NB4 (cell line): ENCODE measurements at regions not wholly inside any gene's neighbourhood (a gene's known extent, or its start where the extent isn't known, plus 50 kb on each side); places are given as distances from the start of the nearest gene placed in this dataset.
"Not testable (repeated sequence)": the region's sequence is repeated elsewhere in the genome, so short reads cannot be mapped to it uniquely, and the experiment has no call there.

Experiments
- DNase-seq: peaks from one replicate; pipeline ENCODE4 v3.0.0; 2010; ENCODE audit warnings: low read depth
- H3K4me3 ChIP-seq: one replicate; pipeline ENCODE4 v1.5.1; 2011; ENCODE audit warnings: mild to moderate bottlenecking, low read depth, low read length, moderate library complexity
- CTCF ChIP-seq: IDR thresholded peaks from one replicate; pipeline ENCODE4 v1.5.1; 2012; ENCODE audit warnings: low read depth, low read length
- MYC ChIP-seq: IDR thresholded peaks from 2 replicates; pipeline ENCODE4 v1.6.1; 2011; ENCODE audit warnings: low read depth, low read length
- POLR2A ChIP-seq: IDR thresholded peaks from 2 replicates; pipeline ENCODE4 v1.6.1; 2011; ENCODE audit warnings: mild to moderate bottlenecking; ENCODE audit not compliant: insufficient read length; ENCODE audit errors: extremely low read depth
- TF ChIP-seq, protein P1 (sequence below): IDR thresholded peaks from 2 replicates; pipeline ENCODE4 v1.6.1; 2011; ENCODE audit warnings: low read depth, low read length

GRCh38 chr13:99085808-99086266 is 108.0 kb upstream of the DOCK9 start:
- TF ChIP-seq POLR2A (no peak), MYC (no peak)
- TF ChIP-seq, protein P1, sequence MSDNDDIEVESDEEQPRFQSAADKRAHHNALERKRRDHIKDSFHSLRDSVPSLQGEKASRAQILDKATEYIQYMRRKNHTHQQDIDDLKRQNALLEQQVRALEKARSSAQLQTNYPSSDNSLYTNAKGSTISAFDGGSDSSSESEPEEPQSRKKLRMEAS: no peak
- no peak for DNase-seq
- no peak overlapping the region for H3K4me3 ChIP-seq

GRCh38 chr13:99086267-99087097 is 108.6 kb upstream of the DOCK9 start:
- TF ChIP-seq, protein P1: no peak
- TF ChIP-seq MYC (no peak), CTCF (no peak), POLR2A (no peak)
- DNase-seq: peak; percentile 67
- no peak overlapping the region for H3K4me3 ChIP-seq

DNA sequence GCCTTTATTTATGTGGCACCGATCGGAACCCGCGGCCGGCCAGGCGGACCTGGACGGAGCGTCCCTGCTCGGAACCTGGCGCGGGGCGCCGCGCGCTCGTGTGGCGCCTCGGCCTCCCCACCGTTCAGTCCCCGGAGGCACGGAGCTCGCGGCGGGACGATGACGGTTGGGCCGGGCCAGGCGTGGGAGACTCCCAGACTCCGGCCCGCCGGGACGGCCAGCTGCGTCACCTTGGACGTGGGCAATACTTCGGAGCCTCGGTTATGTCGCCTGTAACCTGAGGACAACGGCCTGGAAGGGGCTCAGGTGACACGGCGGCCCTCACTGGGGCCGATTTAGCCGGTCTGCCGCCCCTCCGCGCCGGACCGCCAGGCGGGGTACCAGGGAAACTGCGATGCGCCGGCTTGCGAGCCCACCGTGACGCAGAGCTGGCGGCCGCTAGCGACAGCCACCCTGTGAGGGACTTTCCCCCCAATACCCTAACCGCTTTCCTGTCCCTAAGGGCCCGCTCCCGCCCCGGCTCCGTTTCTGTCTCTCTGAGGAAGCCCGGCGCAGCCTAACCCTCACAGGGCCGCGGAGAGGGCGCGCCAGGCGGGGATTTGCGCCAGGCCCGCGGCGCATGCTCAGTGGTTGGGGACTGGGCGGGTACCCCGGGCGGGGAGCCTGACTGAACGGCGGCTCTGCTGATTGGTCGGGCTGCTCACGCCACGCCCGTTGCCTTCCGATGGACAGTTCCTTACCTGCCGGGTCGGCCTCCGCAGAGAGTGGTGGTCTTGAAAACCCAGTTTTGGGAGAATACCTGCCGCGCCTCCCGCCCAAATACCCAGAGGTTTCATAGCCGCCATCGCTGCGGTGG is 109.5 kb upstream of the DOCK9 start:
- H3K4me3 ChIP-seq: no peak overlapping the region
- TF ChIP-seq CTCF: no peak
- TF ChIP-seq POLR2A: no peak
- TF ChIP-seq, protein P1: no peak
- no peak for TF ChIP-seq MYC
- no peak for DNase-seq

DNA sequence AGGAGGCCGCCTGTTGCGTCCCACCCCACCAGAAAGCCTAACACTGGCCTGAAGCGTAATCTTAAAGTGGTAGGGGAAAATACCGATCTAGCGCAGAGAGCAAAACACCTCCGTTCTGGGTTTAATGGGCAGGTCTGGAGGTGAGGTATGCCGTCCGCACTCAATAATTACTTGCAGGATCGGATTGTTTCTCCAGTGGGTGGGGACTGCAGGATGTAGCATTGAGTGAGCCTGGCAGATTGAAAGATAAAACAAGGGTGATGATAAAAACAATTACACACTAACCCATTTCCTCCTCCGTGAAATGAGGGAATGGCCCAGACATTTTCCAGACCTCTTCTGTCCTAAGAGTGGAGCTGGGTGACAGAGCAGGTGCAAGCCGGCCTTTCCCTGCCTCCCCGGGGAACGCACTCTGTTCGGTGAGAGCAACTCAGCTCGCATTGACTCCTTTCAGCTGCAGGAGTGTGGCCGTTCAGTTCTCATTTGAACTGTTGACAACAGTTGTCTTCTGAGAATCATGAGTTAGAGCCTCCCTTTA is 110.2 kb upstream of the DOCK9 start:
- DNase-seq: no peak
- TF ChIP-seq CTCF: no peak
- TF ChIP-seq MYC: no peak
- no peak overlapping the region for H3K4me3 ChIP-seq

GRCh38 chr13:99093997-99094396 is 106.7 kb upstream of the UBAC2 start:
- DNase-seq: no peak
- no peak overlapping the region for H3K4me3 ChIP-seq
- TF ChIP-seq MYC (no peak), POLR2A (no peak), CTCF (no peak)
- TF ChIP-seq, protein P1: no peak

- not testable (repeated sequence) for DNase-seq, H3K4me3 ChIP-seq
These were observed 98.8 kb upstream of the UBAC2 start for GRCh38 chr13:99101831-99102230.

- no peak overlapping the region for H3K4me3 ChIP-seq
- TF ChIP-seq, protein P1: no peak
- TF ChIP-seq MYC (no peak), CTCF (no peak), POLR2A (no peak)
- no peak for DNase-seq
These were observed 97.1 kb upstream of the UBAC2 start for GRCh38 chr13:99103536-99103935.
